HT1080 (cell line): ENCODE measurements at regions not wholly inside any gene's neighbourhood (a gene's known extent, or its start where the extent isn't known, plus 50 kb on each side); places are given as distances from the start of the nearest gene placed in this dataset.
"Not testable (repeated sequence)": the region's sequence is repeated elsewhere in the genome, so short reads cannot be mapped to it uniquely, and the experiment has no call there.

Experiments
- DNase-seq: peaks from one replicate; pipeline ENCODE4 v3.0.0-alpha.2; 2015; ENCODE audit warnings: low read depth

DNA sequence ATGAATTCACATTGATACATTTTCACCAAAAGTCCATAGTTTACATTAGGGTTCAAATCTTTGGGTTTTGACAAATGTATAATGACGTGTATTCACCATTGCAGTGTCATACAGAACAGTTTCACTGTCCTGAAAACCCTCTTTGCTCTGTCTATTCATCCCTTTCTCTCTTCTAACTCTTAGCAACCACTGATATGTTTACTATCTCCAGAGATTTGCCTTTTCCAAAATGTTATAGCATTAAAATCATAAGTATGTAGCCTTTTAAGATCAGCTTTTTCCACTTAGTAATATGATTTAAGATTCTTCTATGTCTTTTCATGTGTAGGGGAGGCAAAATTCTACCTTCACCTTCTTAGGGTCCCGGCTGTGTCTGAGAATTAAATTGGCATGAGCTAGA lies 203.8 kb downstream of the TPRG1 start:
- DNase-seq: no peak

DNA sequence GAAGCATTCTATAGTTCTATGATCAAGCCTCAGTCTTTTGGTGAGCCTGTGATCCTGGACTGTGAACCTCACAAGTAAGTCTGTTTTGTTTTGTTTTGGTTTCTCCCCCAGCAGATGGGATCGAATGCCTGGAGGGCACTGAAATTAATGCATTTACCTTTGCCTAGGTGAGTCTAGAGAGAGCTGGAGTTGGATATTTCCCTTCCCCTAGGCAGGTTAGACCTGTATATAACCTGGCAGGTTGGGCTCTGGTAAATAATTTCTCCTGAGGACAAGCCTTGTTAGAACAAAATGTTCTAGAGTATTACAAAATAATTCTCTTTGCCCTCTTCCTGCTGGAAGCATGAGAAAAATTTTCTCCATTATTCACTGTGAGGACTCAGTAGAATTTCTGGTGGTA lies 211.9 kb downstream of the TPRG1 start:
- no peak for DNase-seq

DNA sequence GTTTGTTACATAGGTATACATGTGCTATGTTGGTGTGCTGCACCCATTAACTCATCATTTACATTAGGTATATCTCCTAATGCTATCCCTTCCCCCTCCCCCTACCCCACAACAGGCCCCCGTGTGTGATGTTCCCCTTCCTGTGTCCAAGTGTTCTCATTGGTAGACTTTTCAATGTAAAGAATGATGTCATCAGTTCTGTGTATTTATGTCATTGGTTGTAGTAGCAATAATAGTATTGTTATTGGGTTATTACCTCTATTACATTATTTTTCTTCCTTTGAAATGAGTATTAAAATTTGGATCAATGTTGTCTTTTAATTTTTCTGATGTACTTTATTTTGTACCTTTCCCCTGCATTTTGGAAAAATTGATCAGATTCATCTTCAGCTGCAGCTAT lies 214.1 kb downstream of the TPRG1 start:
- not testable (repeated sequence) for DNase-seq

DNA sequence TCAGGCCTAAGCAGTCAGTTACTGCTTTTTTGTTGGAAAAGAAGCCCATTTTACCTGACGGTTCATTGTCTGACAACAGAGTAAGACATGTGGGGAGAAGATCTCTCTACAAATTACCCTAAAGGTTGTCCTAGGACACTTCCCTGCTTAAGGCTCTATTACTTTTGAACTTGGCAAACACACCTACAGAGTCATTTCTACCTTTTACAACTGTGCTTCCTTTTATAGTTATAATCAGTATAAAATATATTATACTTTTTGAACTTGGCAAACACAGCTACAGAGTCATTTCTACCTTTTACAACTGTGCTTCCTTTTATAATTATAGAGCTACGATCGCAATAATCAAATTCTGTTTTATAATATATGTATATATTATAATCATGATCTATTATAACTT lies 215.0 kb downstream of the TPRG1 start:
- DNase-seq: no peak

DNA sequence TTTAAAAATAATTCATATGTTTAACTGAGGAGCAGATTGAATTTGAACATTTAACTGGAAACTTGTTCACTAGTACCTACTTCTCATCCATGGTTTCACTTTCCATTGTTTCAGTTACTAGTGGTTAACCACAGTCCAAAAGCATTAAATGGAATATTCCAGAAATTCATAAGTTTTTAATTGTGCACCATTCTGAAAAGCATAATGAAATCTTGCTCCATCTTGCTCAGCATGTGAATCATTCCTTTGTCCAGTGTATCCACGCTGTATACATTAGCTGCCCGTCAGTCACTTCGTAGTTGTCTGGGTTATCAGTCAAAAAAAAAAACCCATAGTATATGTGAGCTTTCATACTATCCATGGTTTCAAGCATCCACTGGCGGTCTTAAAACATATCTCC lies 217.6 kb downstream of the TPRG1 start:
- DNase-seq: peak; percentile 15

DNA sequence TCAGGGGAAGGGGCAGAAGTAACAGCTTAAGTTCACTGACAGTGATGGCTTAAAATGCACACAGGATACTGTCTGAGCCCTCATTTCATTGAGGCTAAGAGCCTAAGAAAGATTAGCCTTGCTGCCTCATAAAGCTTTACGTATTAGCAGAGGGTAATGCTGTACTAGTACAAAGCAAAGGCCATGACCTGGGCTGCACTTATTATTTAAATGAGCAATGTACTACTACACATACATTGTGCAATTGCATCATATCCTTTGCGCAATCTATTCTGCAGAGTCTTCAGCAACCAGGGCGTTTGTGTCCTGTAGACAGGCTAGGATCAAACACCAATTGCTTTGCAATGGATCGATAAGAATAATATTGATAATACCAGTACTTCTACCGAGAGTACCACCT lies 221.8 kb downstream of the TPRG1 start:
- DNase-seq: peak; percentile 8

DNA sequence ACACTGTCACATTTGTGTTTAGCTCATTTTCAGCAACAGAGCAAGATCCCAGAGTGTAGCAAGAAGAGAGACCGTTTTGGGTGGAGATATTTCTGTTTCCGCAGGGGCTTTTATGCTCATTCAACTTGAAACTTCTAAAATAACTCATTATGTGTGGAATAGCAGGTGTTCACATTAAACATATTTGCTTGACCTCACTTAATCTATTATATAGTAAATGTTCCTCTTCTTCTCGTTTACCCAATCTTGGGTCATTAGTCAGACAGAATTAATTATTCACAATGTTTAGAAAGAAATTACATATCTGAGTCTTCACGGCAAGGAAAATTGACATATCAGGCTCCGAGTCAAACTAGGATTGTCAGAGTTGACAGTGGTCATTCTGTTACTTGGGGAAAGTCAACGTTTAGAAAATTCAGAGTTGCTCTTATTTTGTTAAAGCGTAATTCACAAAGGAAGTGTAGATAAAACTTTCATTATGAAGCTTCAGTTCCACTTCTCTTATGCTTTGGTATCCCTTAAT lies 222.9 kb downstream of the TPRG1 start:
- no peak for DNase-seq

DNA sequence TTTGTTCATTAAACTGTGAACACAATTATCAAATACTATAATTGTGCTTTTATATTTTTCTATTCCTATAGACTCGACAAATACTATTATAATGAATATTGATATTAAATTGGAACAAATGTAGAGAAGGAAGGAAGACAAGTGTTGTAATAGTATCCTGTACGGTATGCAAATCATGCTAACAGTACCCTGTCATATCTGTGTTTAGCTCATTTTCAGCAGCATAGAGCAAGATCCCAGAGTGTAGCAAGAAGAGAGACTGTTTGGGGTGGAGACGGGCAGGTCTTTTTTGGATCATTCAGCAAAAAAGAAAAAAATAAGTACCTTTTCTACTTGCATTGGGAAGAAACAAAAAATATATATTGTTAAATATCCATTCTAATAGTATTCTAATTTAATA lies 224.1 kb downstream of the TPRG1 start:
- no peak for DNase-seq

DNA sequence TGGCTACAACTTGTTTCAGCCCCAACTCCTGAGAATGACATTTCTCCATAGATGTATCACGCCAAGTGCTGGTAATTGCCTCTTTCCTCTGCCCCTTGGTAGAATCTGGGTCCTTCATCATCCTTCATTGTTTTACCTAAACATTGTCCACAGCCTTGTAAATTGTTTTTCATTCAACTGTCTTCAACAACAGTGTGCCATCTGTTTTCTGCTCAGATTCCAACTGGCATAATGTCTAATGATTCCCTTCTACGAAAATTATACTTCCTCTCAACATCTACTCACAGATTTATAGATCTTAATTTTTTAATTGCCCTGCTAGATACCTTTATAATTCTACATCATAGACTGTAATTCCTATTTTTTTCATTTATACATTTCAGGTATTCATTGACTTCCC lies 226.9 kb downstream of the TPRG1 start:
- no peak for DNase-seq

DNA sequence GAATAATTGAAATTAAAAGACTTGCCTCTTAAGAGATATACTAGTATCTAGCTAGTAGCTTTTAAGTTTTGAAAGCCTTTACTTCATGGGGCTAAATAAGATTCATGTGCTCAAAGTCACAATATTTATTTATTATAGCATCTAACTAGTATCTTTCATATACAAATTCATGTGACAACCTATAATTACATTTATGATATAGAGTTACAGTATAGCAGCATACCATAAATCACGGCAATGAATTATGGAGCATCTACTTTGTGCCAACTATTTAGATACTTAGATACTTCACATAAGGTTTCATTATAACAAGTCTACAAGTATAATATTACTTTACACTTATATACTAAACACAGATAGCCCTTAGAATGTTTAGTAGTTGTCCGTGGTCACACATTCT lies 229.4 kb downstream of the TPRG1 start:
- DNase-seq: no peak

DNA sequence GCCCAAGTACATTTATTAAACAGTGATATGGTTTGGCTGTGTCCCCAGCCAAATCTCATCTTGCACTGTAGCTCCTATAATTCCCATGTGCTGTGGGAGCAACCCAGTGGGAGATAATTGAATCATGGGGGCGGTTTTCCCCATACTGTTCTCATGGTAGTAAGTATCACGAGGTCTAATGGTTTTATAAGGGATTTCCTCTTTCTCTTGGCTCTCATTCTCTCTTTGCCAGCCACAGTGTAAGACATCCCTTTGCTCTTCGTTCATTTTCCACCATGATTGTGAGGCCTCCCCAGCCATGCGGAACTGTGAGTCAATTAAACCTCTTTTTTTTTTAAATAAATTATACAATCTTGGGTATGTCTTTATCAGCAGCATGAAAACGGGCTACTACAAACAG lies 228.0 kb upstream of the TP63 start:
- no peak for DNase-seq

DNA sequence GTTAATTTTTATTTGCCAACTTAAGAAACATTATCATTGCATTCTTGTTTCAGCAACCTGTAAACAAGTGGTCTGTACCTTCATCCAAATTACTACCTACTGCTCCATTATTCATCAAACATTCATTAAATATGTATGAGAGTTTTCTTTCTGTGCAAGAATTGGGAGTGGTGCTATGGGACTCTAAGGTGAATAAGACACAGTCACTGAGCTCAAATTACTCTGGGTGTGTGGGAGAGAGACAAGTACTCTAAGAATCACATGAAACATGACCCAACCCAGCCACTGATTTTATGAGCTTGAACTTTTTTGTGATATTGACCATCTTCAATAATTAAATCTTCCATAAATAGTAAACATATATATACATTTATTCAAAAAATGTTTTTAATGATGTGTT lies 227.2 kb upstream of the TP63 start:
- no peak for DNase-seq

DNA sequence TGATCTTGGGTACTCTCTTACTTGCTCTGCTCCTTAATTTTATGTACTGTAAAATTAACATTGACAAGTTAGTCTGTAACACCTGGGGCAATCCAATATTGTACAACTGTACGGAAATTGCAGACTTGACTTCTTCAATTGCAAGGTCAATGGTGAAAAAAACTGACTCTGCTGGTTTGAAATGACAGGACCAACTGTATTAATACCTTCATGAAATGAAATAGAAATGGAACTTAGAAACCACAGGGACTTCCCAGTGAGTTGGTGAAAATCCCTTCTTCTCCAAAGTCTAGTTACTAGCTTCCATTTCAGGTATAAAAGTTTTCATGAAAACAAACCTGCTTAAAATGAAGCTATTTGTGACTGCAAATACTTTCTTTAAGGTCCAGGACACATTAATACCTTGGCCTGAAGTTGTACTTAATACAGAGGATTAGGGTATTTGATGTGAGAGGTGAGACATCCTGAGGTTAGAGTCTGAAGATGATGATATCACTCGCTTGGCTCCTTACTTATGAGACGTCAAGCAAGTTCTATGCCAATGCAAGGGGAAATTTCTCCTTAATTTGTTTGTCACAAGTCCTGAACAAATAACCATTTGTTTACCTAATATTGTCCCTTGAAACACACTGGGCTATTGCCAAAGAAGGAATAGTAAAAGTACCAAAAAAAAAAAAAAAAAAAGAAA lies 226.2 kb upstream of the TP63 start:
- DNase-seq: no peak

DNA sequence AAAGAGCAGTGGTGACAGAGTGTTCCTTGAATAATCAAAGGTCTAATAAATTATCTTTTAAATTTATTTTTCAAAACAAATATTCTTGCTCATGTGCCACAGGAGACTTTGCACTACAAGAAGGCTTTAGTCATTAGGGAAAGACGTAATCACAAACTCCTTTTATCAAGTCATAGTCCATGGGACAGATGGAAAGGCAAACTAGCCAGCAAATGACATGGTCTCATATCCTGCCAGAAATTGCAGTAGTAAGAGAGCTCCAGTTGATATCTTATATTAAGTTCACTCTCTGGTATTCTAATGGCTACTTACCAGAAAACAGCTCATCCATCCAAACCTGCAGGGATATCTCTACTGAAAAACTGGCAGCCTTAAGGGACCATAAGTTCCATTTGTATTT lies 225.0 kb upstream of the TP63 start:
- DNase-seq: no peak

DNA sequence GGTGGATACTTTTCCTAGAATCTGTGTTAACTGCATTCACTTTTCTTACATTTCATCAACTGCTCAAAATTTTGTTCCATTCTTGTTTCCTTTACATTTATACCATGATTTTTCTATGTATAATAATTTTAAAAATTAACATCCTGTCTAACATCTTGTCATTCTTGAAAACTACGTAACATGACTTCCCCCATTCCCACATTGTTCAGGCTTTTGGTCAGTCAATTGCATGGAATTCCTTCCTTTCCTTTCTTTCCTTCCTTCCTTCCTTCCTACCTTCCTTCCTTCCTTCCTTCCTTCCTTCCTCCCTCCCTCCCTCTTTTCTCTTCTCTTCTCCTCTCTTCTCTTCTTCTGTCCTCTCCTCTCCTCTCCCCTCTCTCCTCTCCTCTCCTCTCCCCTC lies 220.7 kb upstream of the TP63 start:
- DNase-seq: no peak

DNA sequence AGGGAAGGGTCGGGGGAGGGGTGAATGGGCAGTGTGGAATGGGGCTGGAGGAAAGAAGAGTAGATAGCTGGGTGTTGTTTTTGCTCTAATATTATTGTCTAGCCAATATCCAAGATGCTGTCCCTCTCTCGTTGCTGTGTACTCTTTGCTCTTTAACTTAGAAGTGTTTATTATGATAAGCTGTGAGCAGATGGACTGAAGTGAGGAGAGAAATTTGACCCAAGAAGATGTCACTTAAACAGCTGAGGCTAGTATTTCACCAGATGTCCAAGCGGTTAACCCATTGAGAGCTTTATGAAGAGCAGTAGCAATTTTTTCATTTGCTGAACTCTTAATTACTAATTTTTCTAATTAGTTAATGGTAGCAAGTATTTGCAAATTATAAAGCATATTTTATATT lies 212.2 kb upstream of the TP63 start:
- DNase-seq: no peak

DNA sequence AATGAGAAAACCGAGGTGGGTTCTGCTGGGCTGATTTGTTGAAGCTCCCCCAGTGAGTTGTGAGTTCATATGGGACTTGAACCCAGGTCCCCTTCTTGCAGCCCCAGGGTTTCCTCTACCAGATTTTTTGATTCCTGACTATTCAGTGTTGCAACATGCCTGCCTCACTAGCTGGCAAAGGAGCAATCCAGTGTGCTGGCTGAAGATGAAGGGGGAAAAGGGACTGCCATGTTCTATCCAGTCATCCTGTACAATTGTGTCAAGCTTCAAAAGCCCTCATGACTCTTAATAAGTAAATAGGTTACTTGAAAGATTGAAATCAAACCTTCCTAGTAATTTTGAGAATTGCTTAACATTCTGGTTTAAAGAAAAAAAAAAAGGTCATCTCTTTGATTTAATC lies 211.5 kb upstream of the TP63 start:
- DNase-seq: no peak

DNA sequence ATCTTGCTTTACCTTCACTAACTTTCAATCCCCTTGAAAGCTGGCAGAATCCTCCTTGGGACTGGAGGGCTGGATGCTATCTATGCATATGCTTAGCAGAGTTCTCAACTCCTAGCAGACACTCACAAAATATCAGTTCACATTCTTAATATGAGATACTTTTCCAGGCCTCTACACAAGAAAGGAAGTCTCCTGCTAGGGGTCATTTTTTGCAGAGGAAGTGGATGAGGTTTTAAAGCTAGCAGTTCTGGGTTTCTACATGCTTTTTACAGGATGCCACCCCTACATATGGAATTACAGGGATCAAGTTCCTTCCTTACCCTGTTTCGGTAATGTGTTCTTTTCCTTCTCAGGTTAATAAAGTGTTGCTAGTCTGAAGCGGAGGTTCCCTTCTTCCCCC lies 206.3 kb upstream of the TP63 start:
- DNase-seq: no peak

DNA sequence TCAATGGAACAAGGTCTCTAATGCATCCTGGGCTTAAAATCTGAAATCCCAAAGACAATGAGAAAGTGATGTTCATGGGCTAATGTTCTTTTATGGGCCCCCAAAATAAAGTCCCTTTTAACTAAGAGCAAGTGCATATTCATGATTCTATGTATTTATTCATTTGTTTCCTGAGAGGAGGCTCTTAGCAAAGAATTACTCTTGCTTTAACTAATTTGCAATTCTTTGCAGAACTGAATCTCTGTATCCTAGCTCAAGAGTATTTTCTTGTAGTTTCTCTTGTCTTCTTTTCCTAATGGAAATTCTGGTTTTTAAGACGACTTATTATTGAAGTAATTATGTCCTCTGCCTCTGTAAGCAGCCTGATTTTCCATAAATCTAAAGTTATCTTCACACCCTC lies 202.2 kb upstream of the TP63 start:
- no peak for DNase-seq

DNA sequence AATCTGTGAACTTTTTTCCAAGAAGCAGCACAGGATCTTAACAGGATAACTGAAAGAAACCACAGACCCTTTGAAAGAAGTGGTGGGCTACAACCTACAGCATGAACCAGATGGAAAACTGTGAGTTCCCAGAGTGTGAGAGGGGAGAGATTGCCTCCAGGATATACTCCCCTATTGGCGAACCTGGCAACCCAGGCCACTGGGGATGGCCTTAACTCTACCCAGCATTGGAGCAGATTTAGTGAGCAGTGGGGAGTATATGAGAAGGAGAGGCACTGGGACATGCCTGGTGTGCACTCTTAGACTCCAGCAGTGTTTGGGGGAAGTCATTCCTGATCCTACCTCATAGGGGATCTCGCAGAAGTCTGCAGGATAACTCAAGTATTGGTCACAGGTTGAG lies 201.0 kb upstream of the TP63 start:
- DNase-seq: no peak

DNA sequence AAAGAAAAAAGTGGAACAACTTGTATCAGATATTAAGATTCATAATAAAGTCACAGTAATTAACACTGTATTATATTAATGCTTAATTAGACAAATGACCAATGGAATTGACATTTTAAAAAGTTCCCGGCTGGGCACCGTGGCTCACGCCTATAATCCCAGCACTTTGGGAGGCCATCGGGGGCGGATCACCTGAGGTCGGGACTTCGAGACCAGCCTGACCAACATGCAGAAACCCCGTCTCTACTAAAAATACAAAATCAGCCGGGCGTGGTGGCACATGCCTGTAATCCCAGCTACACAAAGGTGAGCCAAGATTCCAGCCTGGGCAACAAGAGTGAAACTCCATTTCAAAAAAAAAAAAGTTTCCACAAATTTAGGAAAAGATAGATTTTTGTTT lies 188.9 kb upstream of the TP63 start:
- DNase-seq: not testable (repeated sequence)

DNA sequence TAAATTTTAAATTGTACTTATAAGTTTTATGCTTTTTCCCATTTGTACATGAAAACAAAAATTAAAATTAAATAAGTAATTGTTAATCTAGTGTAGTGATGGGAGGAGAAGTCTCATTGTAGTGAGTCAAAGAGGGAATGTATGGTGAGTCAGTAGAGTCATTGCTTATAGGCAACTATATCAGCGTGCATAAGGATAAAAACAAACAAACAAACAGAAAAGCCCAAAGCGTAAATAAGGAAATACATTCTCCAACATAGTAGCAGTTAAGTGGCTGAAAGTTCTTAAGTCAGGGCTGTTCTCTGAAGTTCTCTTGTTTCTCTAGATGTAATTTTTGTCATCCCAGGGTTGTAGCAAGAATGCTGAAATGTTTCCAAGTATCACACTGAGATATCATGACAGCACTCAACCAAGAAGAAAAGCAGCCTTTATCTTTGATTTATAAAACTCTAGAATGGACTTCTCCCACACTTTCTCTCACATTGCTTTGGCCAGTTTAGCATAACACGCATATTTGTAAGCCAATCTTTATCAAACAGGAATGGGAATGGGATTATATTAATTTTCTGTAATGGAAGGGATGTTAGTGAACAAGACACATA lies 184.1 kb upstream of the TP63 start:
- DNase-seq: no peak

DNA sequence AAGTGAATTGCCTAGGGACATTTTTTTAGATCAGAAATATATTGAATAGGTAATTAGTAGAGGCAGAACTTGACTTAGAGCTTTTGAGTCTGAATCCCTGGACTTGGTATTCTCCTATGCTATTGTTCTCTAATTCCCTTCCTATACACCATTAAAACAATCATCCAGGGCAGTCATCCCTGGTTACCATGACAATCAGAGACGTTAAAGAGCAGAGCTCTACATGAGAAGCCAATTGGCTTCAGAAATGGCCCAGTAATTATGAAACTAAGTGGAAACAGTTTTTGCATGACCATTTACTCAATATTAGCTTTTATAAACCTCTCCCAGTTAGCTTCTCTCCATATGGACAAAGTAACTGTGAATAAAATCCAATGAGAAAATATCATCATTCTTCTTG lies 182.1 kb upstream of the TP63 start:
- no peak for DNase-seq

DNA sequence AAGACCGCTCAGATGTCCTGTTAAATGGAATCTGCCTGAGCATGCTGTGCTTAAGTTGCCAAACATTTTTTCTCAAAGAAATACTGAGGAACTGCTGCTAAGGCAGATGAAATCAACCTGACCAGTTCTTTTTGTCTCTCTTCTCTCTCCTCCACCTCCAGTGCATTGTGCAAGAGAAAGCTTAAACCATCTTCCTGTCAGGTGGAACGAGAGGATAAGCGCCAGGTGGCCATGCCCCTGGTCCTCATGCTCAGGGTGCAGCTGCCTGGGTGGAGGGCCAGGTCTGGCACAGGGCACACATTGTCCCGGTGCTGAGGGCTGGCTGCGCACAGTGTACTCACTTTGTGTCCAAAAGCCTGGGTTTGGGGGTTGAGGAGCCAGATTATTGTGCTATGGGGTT lies 176.2 kb upstream of the TP63 start:
- no peak for DNase-seq
